Duodenal mucosa (tissue), 2 donors: ENCODE measurements at regions not wholly inside any gene's neighbourhood (a gene's known extent, or its start where the extent isn't known, plus 50 kb on each side); places are given as distances from the start of the nearest gene placed in this dataset.

Source experiments
- H3K27ac ChIP-seq: one replicate; pipeline ENCODE4 v1.7.0; 2013; ENCODE audit warnings: low read depth, low read length
- H3K27me3 ChIP-seq, 2 donors: one replicate each; pipeline ENCODE4 v1.7.0; 2013; ENCODE audit warnings: low read length in 2 of 2, control low read depth in 1 of 2; ENCODE audit not compliant: insufficient read depth in 2 of 2, control insufficient read depth in 1 of 2
- H3K36me3 ChIP-seq, 2 donors: one replicate each; pipeline ENCODE4 v1.7.0; 2013; ENCODE audit warnings: low read length in 2 of 2, control low read depth in 1 of 2; ENCODE audit not compliant: insufficient read depth in 2 of 2, control insufficient read depth in 1 of 2
- H3K4me1 ChIP-seq, 2 donors: one replicate each; pipeline ENCODE4 v1.7.0; 2013; ENCODE audit warnings: low read length in 2 of 2, control low read depth in 1 of 2; ENCODE audit not compliant: insufficient read depth in 2 of 2, control insufficient read depth in 1 of 2
- H3K4me3 ChIP-seq, 2 donors: one replicate each; pipeline ENCODE4 v1.7.0; 2013; ENCODE audit warnings: low read length in 2 of 2, low read depth in 1 of 2
- H3K9ac ChIP-seq, 2 donors: one replicate each; pipeline ENCODE4 v1.7.0; 2013; ENCODE audit warnings: low read length in 2 of 2, low read depth in 1 of 2
- H3K9me3 ChIP-seq, 2 donors: one replicate each; pipeline ENCODE4 v1.7.0; 2013; ENCODE audit warnings: low read length in 2 of 2, control low read depth in 1 of 2; ENCODE audit not compliant: control insufficient read depth in 1 of 2

DNA sequence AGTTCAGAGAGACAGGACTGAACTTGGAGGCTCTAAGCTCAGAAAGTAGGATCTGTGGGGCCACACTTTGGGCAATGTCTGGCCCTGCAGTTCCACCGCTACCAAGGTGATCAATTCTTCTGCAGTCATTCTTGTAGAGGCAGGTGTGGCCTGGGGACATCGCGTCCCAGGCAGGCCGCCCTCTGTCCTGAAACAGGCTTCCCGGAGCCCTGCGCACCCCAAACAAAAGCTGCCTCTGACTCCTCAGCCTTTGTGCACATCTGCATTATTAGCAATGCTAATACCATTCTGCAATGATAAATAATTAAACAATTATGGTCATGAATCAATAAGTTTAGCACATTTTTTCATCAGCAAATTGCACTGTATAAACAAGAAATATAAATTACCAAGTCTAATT lies 160.2 kb downstream of the URI1 start:
- Histone ChIP-seq H3K4me1 (no peaks in the 10 kb centered on the region), H3K27ac (no peak overlapping the region), H3K9me3 (no peaks in the 10 kb centered on the region), H3K27me3 (no peaks in the 10 kb centered on the region), H3K4me3 (no peak overlapping the region), H3K9ac (no peak overlapping the region), H3K36me3 (no peaks in the 10 kb centered on the region)

DNA sequence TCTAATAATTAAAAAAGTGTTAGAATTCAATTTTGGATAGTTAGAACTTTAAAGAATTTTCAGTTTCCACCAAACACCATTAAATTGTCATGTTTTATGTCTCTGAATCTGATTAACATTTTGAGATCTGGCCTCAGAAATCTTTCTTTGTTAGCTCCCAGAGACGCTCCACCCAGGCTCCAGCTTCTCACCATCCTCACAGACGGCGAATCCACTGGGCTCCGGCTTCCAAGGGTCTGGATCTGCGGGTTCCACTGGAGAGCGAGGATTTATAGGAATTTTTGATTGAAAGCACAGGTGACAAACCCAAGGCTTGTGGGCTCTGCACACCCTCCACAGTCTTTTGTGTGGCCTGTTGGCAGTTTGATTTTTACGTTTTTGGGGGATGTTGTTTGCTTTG lies 160.6 kb downstream of the URI1 start:
- H3K27ac ChIP-seq: no peak overlapping the region
- no peak overlapping the region for H3K4me3 ChIP-seq
- H3K9me3 ChIP-seq: no peaks in the 10 kb centered on the region
- no peaks in the 10 kb centered on the region for H3K27me3 ChIP-seq
- H3K36me3 ChIP-seq: no peaks in the 10 kb centered on the region
- no peak overlapping the region for H3K9ac ChIP-seq
- no peaks in the 10 kb centered on the region for H3K4me1 ChIP-seq

DNA sequence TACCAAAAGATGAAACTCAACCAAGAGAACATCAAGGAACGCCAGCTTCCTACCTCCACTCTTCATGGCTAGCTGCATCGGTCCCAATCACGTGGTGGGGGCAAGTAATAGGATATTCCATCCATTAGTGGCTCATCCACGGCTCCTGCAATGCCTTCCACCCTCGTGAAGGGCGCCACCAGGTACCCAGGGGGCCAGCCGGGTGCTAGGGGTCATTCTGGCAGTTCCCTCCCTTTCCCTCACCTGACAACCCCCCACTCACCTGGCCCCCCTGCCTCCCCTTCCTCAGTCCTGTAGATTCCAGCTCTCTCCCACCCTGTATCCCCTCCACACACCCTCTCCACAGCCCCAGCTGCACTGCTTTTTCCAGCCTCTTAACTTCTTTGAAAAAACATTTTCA lies 161.9 kb downstream of the URI1 start:
- Histone ChIP-seq H3K9me3 (no peaks in the 10 kb centered on the region), H3K27me3 (no peaks in the 10 kb centered on the region), H3K27ac (no peak overlapping the region), H3K4me1 (no peaks in the 10 kb centered on the region), H3K9ac (no peak overlapping the region), H3K4me3 (no peak overlapping the region), H3K36me3 (no peaks in the 10 kb centered on the region)

DNA sequence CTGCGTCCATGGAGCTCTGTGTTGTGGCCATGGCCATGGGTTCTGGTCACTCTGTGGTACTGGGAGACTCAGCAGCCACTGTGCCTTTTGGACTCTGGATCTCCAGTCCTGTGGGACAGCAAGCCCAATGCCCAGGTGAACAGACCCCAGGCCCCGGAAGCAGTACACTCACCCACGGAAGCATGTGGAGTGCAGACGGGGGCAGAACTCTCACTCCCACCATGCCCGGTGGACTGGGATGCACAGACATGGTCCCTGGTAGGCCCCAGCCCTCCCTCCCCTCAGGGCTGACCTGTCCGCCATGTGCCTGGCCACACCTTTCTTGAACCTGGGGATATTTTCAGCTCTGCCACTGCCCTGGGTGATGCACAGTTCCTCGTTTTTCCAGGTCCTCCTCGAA lies 163.3 kb downstream of the URI1 start:
- Histone ChIP-seq H3K27me3 (no peaks in the 10 kb centered on the region), H3K4me1 (no peaks in the 10 kb centered on the region), H3K4me3 (no peak overlapping the region), H3K9me3 (no peaks in the 10 kb centered on the region), H3K36me3 (no peaks in the 10 kb centered on the region), H3K27ac (no peak overlapping the region), H3K9ac (no peak overlapping the region)

DNA sequence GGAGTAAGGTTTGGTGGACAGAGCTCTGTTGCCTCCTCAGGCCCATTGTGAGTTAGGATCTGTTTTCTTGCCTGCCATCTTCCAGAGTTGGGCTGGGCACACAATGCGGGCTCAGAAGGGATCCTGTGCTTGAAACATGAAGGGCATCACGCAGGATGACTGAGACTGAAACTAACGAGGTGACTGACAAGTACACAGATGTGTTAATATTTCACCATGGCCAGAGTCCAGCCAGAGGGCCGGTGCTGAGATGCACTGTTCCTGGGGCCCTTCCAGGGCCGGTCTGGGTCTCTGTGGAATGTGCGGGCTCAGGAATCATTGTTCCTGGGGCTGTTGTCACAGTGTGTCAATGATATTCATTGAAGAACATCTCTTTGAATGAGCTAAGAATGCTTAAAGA lies 163.7 kb downstream of the URI1 start:
- Histone ChIP-seq H3K4me1 (no peaks in the 10 kb centered on the region), H3K9ac (no peak overlapping the region), H3K27me3 (no peaks in the 10 kb centered on the region), H3K27ac (no peak overlapping the region), H3K4me3 (no peak overlapping the region), H3K9me3 (no peaks in the 10 kb centered on the region), H3K36me3 (no peaks in the 10 kb centered on the region)

DNA sequence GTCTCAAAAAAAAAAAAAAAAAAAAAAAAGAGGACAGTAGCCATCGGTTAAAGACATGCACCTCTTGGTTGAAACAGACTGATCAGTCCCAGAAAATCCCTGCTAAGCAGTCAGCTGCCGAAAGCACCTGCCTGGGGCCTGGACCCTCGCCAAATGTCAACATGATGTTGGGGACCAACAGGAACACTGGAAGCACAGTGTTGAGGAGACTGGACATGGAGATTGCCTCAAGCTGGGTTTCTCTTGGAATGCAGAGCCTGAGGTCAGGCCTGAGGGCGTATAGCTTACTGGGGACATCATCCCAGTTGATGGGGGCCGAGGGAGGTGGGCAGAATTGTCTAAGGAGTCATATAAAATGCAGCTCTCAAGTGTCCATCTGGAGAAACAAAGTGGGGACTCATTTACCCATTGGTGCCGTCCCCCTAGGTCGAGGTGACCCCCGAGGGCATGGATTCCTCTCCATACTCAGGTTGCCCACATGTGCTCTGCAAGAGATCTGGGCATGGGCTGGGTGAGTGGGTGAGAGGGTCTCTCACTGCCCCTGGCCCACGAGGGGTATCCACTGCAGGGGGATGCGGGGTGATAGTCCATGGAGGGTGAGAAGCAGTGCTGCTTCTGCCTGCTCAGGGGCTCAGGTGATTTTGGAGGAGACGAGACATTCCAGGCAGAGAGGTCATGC lies 164.5 kb downstream of the URI1 start:
- Histone ChIP-seq H3K4me1 (no peaks in the 10 kb centered on the region), H3K27me3 (no peaks in the 10 kb centered on the region), H3K36me3 (no peaks in the 10 kb centered on the region), H3K9me3 (no peaks in the 10 kb centered on the region), H3K9ac (no peak overlapping the region), H3K4me3 (no peak overlapping the region), H3K27ac (no peak overlapping the region)

- H3K9me3 ChIP-seq: no peaks in the 10 kb centered on the region
- H3K27me3 ChIP-seq: peaks cover 0 to 3% of the 10 kb centered on the region in 2 donors
- no peaks in the 10 kb centered on the region for H3K36me3 ChIP-seq
- no peak overlapping the region for H3K9ac ChIP-seq
- H3K27ac ChIP-seq: no peak overlapping the region
- no peak overlapping the region for H3K4me3 ChIP-seq
- no peaks in the 10 kb centered on the region for H3K4me1 ChIP-seq
These were observed 165.2 kb downstream of the URI1 start for GRCh38 chr19:30107251-30107650.

DNA sequence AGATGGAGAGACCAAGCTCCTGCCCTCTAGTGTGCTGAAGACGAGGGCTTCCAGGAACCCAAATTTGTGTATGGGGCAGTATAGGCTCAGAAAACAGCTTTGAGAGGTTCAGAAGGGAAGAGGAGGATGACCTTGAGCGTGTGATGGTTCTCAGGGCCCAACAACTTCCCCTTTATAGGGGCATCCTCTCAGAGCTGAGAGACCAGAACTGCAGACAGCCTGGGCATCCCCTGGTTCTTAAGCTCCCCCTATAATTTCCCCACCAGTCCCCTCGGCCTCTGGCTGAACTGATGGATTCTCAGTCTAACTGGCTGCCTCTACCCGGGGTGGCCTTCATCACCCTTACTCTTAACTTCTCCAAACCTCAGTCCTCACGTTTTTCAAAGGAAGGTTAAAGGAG lies 167.5 kb downstream of the URI1 start:
- Histone ChIP-seq H3K9ac (no peak overlapping the region), H3K4me3 (no peak overlapping the region), H3K4me1 (no peaks in the 10 kb centered on the region), H3K27me3 (peaks cover 0 to 6% of the 10 kb centered on the region in 2 donors), H3K27ac (no peak overlapping the region), H3K36me3 (no peaks in the 10 kb centered on the region), H3K9me3 (no peaks in the 10 kb centered on the region)

DNA sequence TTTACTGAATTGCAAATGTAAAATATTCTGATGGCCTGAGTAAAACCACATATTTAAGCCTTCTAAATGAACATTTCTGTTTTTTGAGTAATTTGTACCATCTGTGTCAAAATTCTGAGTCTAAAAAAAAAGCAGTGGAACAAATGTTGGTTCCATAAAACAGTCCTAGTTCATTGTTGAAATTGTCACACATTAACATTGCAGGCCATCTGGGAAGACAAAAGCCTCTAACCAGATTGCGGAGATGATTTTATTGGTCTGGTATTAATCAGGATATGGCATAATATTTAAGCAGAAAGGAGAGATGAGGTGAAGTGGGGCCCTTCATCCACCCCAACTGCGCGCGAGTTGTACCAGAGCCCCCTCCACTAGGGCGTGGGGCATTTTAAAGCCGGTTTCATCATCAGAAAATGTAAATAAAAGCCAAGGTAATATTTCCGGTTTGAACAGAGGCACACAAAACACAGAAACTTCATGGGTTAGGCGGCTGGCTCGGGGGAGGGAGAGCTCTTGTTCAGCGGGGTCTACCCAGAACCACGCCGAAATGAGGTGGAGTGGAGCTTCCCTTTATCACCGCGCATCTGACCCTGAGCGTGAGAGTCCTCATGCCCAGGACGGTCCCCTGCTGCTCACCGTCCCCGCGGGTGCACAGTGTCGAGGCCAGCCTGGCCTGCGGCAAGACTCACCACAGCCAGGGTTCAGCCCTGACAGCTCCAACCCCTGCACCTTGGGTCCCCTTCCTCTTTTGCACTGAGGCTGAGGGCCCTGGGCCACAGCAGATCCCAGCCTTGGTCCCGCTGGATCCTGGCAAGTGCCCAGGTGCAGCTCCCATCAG lies 169.2 kb downstream of the URI1 start:
- peaks cover 0 to 6% of the 10 kb centered on the region in 2 donors for H3K27me3 ChIP-seq
- no peak overlapping the region for H3K9ac ChIP-seq
- no peak overlapping the region for H3K4me3 ChIP-seq
- H3K27ac ChIP-seq: no peak overlapping the region
- H3K9me3 ChIP-seq: no peaks in the 10 kb centered on the region
- H3K36me3 ChIP-seq: no peaks in the 10 kb centered on the region
- H3K4me1 ChIP-seq: no peaks in the 10 kb centered on the region

GRCh38 chr19:30112171-30112570 lies 170.1 kb downstream of the URI1 start:
- H3K4me1 ChIP-seq: no peaks in the 10 kb centered on the region
- H3K27ac ChIP-seq: no peak overlapping the region
- no peak overlapping the region for H3K9ac ChIP-seq
- no peak overlapping the region for H3K4me3 ChIP-seq
- no peaks in the 10 kb centered on the region for H3K9me3 ChIP-seq
- no peaks in the 10 kb centered on the region for H3K36me3 ChIP-seq
- H3K27me3 ChIP-seq: peaks cover 0 to 6% of the 10 kb centered on the region in 2 donors
